ENCODE measurements at regions not wholly inside any gene's neighbourhood (a gene's known extent, or its start where the extent isn't known, plus 50 kb on each side); places are given as distances from the start of the nearest gene placed in this dataset.
"Not testable (repeated sequence)": the region's sequence is repeated elsewhere in the genome, so short reads cannot be mapped to it uniquely, and the experiment has no call there.

DNA sequence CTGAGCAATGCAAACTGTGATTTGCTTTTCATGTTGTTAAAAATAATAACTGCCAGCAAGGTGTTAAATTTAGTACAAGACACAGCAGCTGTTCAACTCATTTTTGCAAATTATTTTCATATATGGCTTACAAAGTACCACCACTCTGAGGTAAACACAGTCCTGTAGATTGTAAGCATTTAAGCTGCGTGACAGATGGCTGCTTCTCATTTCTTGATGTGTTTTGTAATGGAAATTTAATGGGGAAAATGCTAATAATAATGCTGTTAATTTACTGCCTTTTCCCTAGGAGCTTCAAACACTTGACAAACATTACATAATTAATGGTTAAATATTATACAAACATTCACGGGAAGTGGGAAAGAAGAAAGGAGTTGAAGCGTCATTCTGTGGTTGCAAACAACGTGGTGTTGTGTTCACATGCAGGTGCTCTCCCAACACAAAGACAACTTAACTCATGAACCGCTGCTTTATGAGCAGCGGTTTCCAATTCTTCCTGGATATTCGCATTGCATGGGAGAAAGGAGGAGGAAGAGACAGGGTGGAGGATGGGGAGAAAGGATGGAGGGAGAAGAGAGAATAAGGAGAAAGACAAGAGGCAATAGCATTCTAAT lies 236.8 kb upstream of the VCX start:
- H3K27ac ChIP-seq (ENCODE audit: low read depth, low read length) = no peak overlapping the region
- H3K9me3 ChIP-seq (ENCODE audit: control insufficient read depth in 5 of 5, low read length in 5 of 5) = peaks cover 0 to 9% (median 2%) of the 10 kb centered on the region in 5 donors
- H3K4me1 ChIP-seq (ENCODE audit: control insufficient read depth in 5 of 5, insufficient read depth in 5 of 5, low read length in 5 of 5) = no peaks in the 10 kb centered on the region
- H3K27me3 ChIP-seq (ENCODE audit: control insufficient read depth in 5 of 5, insufficient read depth in 4 of 5, low read length in 5 of 5) = no peaks in the 10 kb centered on the region
- H3K36me3 ChIP-seq (ENCODE audit: control insufficient read depth in 5 of 5, insufficient read depth in 5 of 5, low read length in 5 of 5) = no peaks in the 10 kb centered on the region
- no peak overlapping the region for H3K9ac ChIP-seq (ENCODE audit: low read length in 5 of 5)
- no peak overlapping the region for H3K4me3 ChIP-seq (ENCODE audit: low read depth in 1 of 5, low read length in 5 of 5)

- no peaks in the 10 kb centered on the region for H3K36me3 ChIP-seq (ENCODE audit: control insufficient read depth in 5 of 5, insufficient read depth in 5 of 5, low read length in 5 of 5)
- no peaks in the 10 kb centered on the region for H3K4me1 ChIP-seq (ENCODE audit: control insufficient read depth in 5 of 5, insufficient read depth in 5 of 5, low read length in 5 of 5)
- no peak overlapping the region for H3K27ac ChIP-seq (ENCODE audit: low read depth, low read length)
- H3K27me3 ChIP-seq (ENCODE audit: control insufficient read depth in 5 of 5, insufficient read depth in 4 of 5, low read length in 5 of 5) = no peaks in the 10 kb centered on the region
- H3K4me3 ChIP-seq (ENCODE audit: low read depth in 1 of 5, low read length in 5 of 5) = no peak overlapping the region
- no peak overlapping the region for H3K9ac ChIP-seq (ENCODE audit: low read length in 5 of 5)
- H3K9me3 ChIP-seq (ENCODE audit: control insufficient read depth in 5 of 5, low read length in 5 of 5) = peaks cover 0 to 9% (median 2%) of the 10 kb centered on the region in 5 donors
Measured at GRCh38 chrX:7603387-7603786, 239.6 kb upstream of the VCX start.

DNA sequence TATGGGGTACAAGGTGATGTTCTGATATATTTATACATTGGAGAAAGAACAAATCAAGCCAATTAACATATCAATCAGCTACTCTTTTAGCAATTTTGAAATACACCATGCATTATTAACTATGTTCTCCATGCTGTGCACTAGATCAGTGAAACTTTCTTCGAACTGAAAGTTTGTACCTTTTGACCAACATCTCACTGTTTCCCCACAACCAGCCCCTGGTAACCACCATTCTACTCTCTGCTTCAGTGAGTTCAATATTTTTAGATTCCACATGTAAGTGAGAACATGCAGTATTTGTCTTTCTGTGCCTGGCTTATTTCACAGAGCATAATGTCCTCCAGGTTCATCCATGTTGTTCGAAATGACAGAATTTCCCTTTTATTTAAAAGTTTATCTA lies 246.1 kb upstream of the VCX start:
- no peak overlapping the region for H3K4me3 ChIP-seq (ENCODE audit: low read depth in 1 of 5, low read length in 5 of 5)
- no peaks in the 10 kb centered on the region for H3K36me3 ChIP-seq (ENCODE audit: control insufficient read depth in 5 of 5, insufficient read depth in 5 of 5, low read length in 5 of 5)
- no peak overlapping the region for H3K9ac ChIP-seq (ENCODE audit: low read length in 5 of 5)
- H3K9me3 ChIP-seq (ENCODE audit: control insufficient read depth in 5 of 5, low read length in 5 of 5) = peaks cover 0 to 4% (median 0%) of the 10 kb centered on the region in 5 donors
- no peaks in the 10 kb centered on the region for H3K27me3 ChIP-seq (ENCODE audit: control insufficient read depth in 5 of 5, insufficient read depth in 4 of 5, low read length in 5 of 5)
- no peak overlapping the region for H3K27ac ChIP-seq (ENCODE audit: low read depth, low read length)
- no peaks in the 10 kb centered on the region for H3K4me1 ChIP-seq (ENCODE audit: control insufficient read depth in 5 of 5, insufficient read depth in 5 of 5, low read length in 5 of 5)

DNA sequence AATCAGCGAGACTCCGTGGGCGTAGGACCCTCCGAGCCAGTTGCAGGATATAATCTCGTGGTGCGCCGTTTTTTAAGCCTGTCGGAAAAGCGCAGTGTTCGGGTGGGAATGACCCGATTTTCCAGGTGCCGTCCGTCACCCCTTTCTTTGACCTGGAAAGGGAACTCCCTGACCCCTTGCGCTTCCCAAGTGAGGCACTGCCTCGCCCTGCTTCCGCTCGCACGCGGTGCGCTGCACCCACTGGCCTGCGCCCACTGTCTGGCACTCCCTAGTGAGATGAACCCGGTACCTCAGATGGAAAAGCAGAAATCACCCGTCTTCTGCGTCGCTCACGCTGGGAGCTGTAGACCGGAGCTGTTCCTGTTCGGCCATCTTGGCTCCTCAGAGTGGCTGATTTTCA lies 249.6 kb upstream of the VCX start:
- H3K9ac ChIP-seq (ENCODE audit: low read length in 5 of 5); H3K36me3 ChIP-seq (ENCODE audit: control insufficient read depth in 5 of 5, insufficient read depth in 5 of 5, low read length in 5 of 5); H3K4me1 ChIP-seq (ENCODE audit: control insufficient read depth in 5 of 5, insufficient read depth in 5 of 5, low read length in 5 of 5); H3K27me3 ChIP-seq (ENCODE audit: control insufficient read depth in 5 of 5, insufficient read depth in 4 of 5, low read length in 5 of 5); H3K4me3 ChIP-seq (ENCODE audit: low read depth in 1 of 5, low read length in 5 of 5); H3K9me3 ChIP-seq (ENCODE audit: control insufficient read depth in 5 of 5, low read length in 5 of 5); H3K27ac ChIP-seq (ENCODE audit: low read depth, low read length): not testable (repeated sequence)

GRCh38 chrX:7586126-7586525 lies 256.8 kb upstream of the VCX start:
- no peaks in the 10 kb centered on the region for H3K9me3 ChIP-seq (ENCODE audit: control insufficient read depth in 5 of 5, low read length in 5 of 5)
- H3K27me3 ChIP-seq (ENCODE audit: control insufficient read depth in 5 of 5, insufficient read depth in 4 of 5, low read length in 5 of 5) = no peaks in the 10 kb centered on the region
- no peak overlapping the region for H3K9ac ChIP-seq (ENCODE audit: low read length in 5 of 5)
- no peak overlapping the region for H3K4me3 ChIP-seq (ENCODE audit: low read depth in 1 of 5, low read length in 5 of 5)
- H3K36me3 ChIP-seq (ENCODE audit: control insufficient read depth in 5 of 5, insufficient read depth in 5 of 5, low read length in 5 of 5) = no peaks in the 10 kb centered on the region
- H3K4me1 ChIP-seq (ENCODE audit: control insufficient read depth in 5 of 5, insufficient read depth in 5 of 5, low read length in 5 of 5) = no peaks in the 10 kb centered on the region
- H3K27ac ChIP-seq (ENCODE audit: low read depth, low read length) = no peak overlapping the region

- Histone ChIP-seq H3K27ac (ENCODE audit: low read depth, low read length) (no peak overlapping the region), H3K27me3 (ENCODE audit: control insufficient read depth in 5 of 5, insufficient read depth in 4 of 5, low read length in 5 of 5) (no peaks in the 10 kb centered on the region), H3K9ac (ENCODE audit: low read length in 5 of 5) (no peak overlapping the region), H3K4me1 (ENCODE audit: control insufficient read depth in 5 of 5, insufficient read depth in 5 of 5, low read length in 5 of 5) (no peaks in the 10 kb centered on the region), H3K9me3 (ENCODE audit: control insufficient read depth in 5 of 5, low read length in 5 of 5) (no peaks in the 10 kb centered on the region), H3K36me3 (ENCODE audit: control insufficient read depth in 5 of 5, insufficient read depth in 5 of 5, low read length in 5 of 5) (no peaks in the 10 kb centered on the region), H3K4me3 (ENCODE audit: low read depth in 1 of 5, low read length in 5 of 5) (no peak overlapping the region)
Measured at GRCh38 chrX:7582191-7582590, 260.8 kb upstream of the VCX start.

GRCh38 chrX:7580127-7580526 lies 262.8 kb upstream of the VCX start:
- H3K36me3 ChIP-seq (ENCODE audit: control insufficient read depth in 5 of 5, insufficient read depth in 5 of 5, low read length in 5 of 5) = no peaks in the 10 kb centered on the region
- no peaks in the 10 kb centered on the region for H3K9me3 ChIP-seq (ENCODE audit: control insufficient read depth in 5 of 5, low read length in 5 of 5)
- no peaks in the 10 kb centered on the region for H3K4me1 ChIP-seq (ENCODE audit: control insufficient read depth in 5 of 5, insufficient read depth in 5 of 5, low read length in 5 of 5)
- no peaks in the 10 kb centered on the region for H3K27me3 ChIP-seq (ENCODE audit: control insufficient read depth in 5 of 5, insufficient read depth in 4 of 5, low read length in 5 of 5)
- H3K4me3 ChIP-seq (ENCODE audit: low read depth in 1 of 5, low read length in 5 of 5) = no peak overlapping the region
- H3K27ac ChIP-seq (ENCODE audit: low read depth, low read length) = no peak overlapping the region
- H3K9ac ChIP-seq (ENCODE audit: low read length in 5 of 5) = no peak overlapping the region

DNA sequence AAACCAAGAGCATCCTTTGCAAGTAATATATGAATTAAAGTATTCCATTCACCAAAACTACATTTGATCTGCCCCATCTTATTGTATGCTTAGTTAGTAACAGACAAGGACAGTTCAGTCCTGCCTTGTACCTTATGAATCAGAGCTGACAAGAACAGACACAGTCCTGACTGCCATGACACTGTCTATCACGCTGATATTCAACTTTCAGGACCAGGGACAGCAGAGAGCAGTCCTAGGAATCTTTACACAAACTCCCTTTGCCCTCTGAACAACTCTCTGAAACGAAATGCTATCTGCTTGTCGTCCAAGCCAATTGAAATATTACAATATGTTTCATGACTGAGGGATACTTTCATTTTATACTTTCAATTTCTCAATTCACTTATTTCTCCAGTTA lies 268.6 kb upstream of the VCX start:
- H3K27ac ChIP-seq (ENCODE audit: low read depth, low read length) = no peak overlapping the region
- H3K4me1 ChIP-seq (ENCODE audit: control insufficient read depth in 5 of 5, insufficient read depth in 5 of 5, low read length in 5 of 5) = no peaks in the 10 kb centered on the region
- H3K27me3 ChIP-seq (ENCODE audit: control insufficient read depth in 5 of 5, insufficient read depth in 4 of 5, low read length in 5 of 5) = no peaks in the 10 kb centered on the region
- H3K36me3 ChIP-seq (ENCODE audit: control insufficient read depth in 5 of 5, insufficient read depth in 5 of 5, low read length in 5 of 5) = no peaks in the 10 kb centered on the region
- H3K9ac ChIP-seq (ENCODE audit: low read length in 5 of 5) = no peak overlapping the region
- peaks cover 0 to 3% (median 0%) of the 10 kb centered on the region in 5 donors for H3K9me3 ChIP-seq (ENCODE audit: control insufficient read depth in 5 of 5, low read length in 5 of 5)
- no peak overlapping the region for H3K4me3 ChIP-seq (ENCODE audit: low read depth in 1 of 5, low read length in 5 of 5)

DNA sequence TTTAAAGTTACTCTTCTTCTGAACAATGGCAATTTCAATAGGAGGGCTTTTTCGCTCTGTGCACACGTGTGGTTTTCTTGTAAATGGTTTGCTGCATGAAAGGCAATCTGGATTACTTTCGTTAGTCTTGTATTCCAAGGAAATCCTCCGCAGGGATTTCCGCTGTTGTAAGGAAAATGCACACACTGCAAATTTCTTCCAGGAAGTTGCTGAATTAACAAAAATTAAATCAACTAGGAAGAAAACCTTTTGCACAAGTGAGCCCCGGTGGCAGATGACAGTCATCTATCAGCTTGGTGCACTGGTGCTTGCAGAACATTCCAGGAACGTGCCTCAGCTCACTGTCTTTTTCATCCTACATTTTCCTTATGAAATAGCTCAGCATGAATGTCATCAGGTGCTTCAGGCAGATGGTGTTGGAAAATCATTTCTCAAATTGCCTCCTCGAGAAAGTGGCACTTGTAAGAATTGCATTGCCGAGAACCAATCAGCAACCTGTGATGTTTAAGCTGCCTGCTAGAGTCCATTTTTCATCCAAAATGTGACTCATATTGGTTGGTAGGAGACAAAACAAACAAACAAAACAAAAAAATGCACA lies 272.4 kb upstream of the VCX start:
- Histone ChIP-seq H3K27me3 (ENCODE audit: control insufficient read depth in 5 of 5, insufficient read depth in 4 of 5, low read length in 5 of 5) (no peaks in the 10 kb centered on the region), H3K36me3 (ENCODE audit: control insufficient read depth in 5 of 5, insufficient read depth in 5 of 5, low read length in 5 of 5) (no peaks in the 10 kb centered on the region)

DNA sequence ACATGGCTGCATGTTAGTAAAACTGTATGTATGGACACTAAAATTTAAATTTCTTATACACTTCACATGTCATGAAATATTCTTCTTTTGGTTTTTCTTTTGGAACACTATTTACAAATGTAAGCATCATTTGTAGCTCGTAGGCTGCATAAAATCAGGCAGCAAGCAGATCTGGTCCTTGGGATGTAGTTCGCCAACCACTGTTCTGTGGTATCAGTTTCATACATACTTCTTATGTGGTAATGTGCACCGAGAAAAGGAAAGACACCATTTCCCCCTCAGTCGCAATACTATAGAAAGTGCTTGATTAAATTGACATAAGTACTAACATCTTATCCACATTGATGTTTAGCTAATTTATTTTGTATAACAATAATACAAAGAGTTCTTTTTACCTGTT lies 274.4 kb upstream of the VCX start:
- H3K4me1 ChIP-seq (ENCODE audit: control insufficient read depth in 5 of 5, insufficient read depth in 5 of 5, low read length in 5 of 5) = no peaks in the 10 kb centered on the region
- H3K27ac ChIP-seq (ENCODE audit: low read depth, low read length) = no peak overlapping the region
- H3K36me3 ChIP-seq (ENCODE audit: control insufficient read depth in 5 of 5, insufficient read depth in 5 of 5, low read length in 5 of 5) = no peaks in the 10 kb centered on the region
- H3K27me3 ChIP-seq (ENCODE audit: control insufficient read depth in 5 of 5, insufficient read depth in 4 of 5, low read length in 5 of 5) = no peaks in the 10 kb centered on the region
- no peak overlapping the region for H3K9ac ChIP-seq (ENCODE audit: low read length in 5 of 5)
- H3K9me3 ChIP-seq (ENCODE audit: control insufficient read depth in 5 of 5, low read length in 5 of 5) = no peaks in the 10 kb centered on the region
- H3K4me3 ChIP-seq (ENCODE audit: low read depth in 1 of 5, low read length in 5 of 5) = no peak overlapping the region

More for the DNA sequence above, 272.4 kb upstream of the VCX start:
- no peaks in the 10 kb centered on the region for H3K4me1 ChIP-seq (ENCODE audit: control insufficient read depth in 5 of 5, insufficient read depth in 5 of 5, low read length in 5 of 5)
- H3K9ac ChIP-seq (ENCODE audit: low read length in 5 of 5) = no peak overlapping the region
- peaks cover 0 to 3% (median 0%) of the 10 kb centered on the region in 5 donors for H3K9me3 ChIP-seq (ENCODE audit: control insufficient read depth in 5 of 5, low read length in 5 of 5)
- no peak overlapping the region for H3K4me3 ChIP-seq (ENCODE audit: low read depth in 1 of 5, low read length in 5 of 5)
- H3K27ac ChIP-seq (ENCODE audit: low read depth, low read length) = no peak overlapping the region
